GM21367 (cell line): ENCODE measurements at regions not wholly inside any gene's neighbourhood (a gene's known extent, or its start where the extent isn't known, plus 50 kb on each side); places are given as distances from the start of the nearest gene placed in this dataset.
A peak's percentile ranks its signal among the peaks of the same experiment; 100 is the strongest.

Source experiments
- ATAC-seq: cut with Tn5 transposase; IDR thresholded peaks from one replicate; pipeline ENCODE4 v1.9.1; 2021; ENCODE audit not compliant: unreplicated experiment

DNA sequence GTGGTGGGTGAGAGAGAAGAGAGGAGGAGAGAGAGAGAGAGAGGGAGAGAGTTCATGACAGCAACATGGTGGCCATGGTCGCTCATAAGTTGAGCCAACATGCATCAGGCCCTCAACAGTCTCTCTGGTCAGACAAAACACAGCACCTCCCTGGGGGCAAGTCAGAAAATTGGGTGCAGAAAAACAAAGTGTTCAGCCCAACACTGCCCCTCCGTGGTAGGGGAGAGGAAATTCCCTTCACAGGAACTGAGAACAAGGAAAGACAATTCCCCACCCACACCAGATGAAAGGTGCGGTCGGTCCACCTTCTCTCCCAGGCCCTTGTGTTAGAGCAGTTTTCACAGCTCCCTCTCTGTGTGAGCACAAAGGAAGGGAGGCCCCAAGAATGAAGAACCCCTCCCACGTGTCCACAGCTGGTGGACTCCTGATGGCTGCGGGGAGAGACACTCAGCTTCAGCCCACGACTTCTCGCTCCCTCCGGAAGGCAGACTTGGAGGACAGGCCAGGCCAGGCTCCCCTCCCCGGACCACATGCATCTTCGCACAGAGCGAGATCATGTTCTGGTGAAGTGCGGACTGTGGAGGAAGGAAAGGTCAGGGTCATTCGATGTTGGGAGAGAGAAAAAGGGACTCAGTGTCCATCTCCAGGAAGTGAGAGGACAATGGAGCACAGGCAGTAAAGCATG, 181.7 kb downstream of the ANAPC1 start:
- ATAC-seq: no peak

DNA sequence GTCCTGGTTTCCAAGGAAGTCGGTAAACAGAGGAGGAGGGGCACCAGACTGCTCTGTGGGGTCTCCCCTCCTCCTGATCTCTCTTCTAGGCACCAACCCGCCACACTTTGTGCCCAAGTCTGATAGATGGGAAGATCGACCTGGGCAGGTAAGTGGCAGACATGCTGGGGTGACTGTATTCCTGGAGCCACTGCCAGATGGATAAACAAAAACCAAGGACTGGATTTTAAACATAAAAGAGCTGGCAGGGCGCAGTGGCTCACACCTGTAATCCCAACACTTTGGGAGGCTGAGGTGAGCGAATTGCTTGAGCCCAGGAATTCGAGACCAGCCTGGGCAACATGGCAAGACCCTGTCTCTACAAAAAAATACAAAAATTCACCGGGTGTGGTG, 181.2 kb downstream of the ANAPC1 start:
- ATAC-seq: no peak

DNA sequence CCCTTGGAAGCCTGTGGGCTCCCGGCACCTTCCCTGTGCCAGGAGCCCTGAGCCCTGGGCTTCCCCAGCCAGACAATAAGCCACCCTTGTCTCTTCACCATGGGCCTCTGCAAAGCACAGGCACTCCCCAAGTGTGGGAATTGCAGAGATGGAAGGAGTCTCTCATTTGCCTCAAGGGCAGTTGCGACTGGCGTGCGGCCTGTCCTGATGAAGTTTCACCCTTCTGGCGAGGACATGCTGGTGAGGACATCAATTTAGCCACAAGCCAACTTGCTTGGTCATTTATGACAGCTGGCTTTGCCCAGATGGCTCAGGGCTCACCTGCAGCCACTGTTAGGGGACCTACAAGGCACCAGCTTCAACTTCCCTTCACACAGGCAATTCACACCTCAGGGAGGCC, 180.2 kb downstream of the ANAPC1 start:
- no peak for ATAC-seq

DNA sequence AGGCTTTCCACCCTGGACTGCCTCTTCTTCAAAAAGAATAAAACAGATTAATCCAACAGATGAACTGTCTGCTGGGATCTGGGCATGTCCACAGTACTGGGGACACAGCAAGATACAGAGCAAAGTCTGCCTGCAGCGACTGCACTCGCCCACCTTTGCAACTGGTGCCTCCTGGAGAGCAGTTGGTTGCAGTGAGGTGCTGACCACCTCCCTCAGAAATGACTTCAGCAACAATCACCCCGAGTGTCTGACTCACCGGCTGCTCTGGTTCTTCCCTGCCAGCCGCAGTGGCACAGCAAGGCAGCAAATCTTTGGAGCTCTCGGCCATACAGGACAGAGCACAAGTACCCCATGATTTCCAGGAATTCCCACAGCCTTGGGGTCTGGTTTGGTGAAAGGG, 179.7 kb downstream of the ANAPC1 start:
- no peak for ATAC-seq

- ATAC-seq: peak; percentile 36
Measured at GRCh38 chr2:111705239-111705638, 178.8 kb downstream of the ANAPC1 start.

GRCh38 chr2:111705711-111706336, 178.2 kb downstream of the ANAPC1 start:
- peak; percentile 68 for ATAC-seq

- ATAC-seq: peak; percentile 3
Measured at GRCh38 chr2:111706481-111707001, 177.5 kb downstream of the ANAPC1 start.

- ATAC-seq: no peak
Measured at GRCh38 chr2:111707700-111708099, 176.3 kb downstream of the ANAPC1 start.

- ATAC-seq: no peak
Measured at GRCh38 chr2:111708476-111709180, 175.4 kb downstream of the ANAPC1 start.

GRCh38 chr2:111709321-111709720, 174.7 kb downstream of the ANAPC1 start:
- no peak for ATAC-seq

DNA sequence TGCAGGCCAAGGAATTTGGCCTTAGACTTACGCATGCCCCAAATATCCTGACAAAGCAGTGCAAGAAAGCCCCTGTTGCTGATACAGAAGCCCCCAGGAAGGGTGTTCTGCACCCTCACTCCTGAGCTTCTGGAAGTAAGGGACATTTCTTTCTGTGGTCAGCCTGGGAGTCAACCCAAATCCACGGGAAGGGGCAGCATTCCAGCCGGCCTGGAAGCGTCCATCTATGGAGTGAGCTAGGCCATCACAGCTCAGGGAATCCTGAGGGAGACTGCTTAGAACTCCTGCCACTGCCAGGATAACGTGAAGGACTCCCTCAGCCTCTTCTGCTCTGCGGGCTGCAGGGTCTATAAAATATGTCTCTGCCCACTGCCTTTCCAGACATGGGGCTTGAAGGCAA, 173.9 kb downstream of the ANAPC1 start:
- no peak for ATAC-seq

DNA sequence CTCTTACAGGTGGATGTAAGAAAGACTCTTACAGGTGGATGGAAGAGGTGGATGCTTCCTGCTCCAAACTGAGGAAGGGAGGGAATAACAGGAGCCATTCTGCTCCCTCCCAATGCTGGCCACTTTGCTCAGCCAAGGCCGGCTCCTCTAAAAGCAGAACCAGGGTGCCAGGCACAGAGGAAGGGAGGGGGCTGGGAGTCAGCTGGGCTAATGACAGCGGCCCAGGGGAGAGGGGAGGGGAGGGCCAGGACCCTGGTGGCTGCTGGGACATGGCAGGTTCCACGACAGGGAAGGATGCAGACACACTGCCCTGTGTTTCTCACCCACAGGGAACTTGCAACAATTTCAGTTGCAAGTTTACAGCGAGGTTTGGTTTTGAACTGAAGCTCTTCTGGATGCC, 173.4 kb downstream of the ANAPC1 start:
- ATAC-seq: no peak

DNA sequence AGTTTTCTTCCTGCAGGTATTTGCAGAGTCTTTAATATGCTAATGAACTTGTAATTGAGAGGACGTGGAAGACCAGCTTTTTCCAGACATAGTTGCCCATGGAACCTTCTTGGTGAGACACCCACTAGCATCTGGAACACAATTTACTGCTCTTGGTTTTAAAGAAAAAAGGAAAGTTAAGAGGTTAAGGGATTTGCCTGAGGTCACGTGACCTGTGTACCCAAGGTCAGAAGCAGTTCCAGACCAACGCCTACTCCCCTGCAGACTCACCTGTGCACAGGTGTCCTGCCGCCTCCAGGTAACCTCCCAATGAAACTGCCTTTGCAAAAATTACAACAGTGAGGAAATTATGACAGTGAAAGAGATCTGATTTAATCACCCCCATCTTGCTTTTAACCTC, 172.7 kb downstream of the ANAPC1 start:
- no peak for ATAC-seq

- ATAC-seq: no peak
Measured at GRCh38 chr2:111712361-111712760, 171.6 kb downstream of the ANAPC1 start.

DNA sequence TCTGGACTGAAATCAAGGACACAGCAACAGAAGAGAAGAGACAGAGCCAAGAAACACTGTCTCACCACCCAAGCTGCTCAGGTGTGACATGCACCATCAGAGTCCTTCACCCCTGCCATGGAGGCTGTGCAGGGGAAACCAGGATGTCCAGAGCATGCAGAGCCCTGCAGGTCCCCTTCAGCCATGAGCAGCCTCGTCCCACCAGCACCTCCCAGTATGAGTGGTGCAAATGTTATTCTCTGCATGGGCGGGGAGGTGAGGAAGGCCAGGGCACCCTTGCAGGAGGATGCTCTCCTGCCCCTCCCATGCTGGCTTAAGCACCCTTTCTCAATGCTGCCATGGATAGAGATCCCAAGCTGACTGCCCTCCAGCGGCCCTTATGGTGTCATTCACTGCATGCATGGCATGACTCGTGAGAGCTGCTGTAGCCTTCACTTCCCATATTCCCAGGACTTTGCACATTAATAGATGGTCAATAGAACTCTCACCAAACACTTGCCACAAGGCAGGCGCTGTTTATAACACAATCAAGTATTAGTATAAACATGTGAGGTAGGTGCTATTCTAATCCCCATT, 171.0 kb downstream of the ANAPC1 start:
- no peak for ATAC-seq

DNA sequence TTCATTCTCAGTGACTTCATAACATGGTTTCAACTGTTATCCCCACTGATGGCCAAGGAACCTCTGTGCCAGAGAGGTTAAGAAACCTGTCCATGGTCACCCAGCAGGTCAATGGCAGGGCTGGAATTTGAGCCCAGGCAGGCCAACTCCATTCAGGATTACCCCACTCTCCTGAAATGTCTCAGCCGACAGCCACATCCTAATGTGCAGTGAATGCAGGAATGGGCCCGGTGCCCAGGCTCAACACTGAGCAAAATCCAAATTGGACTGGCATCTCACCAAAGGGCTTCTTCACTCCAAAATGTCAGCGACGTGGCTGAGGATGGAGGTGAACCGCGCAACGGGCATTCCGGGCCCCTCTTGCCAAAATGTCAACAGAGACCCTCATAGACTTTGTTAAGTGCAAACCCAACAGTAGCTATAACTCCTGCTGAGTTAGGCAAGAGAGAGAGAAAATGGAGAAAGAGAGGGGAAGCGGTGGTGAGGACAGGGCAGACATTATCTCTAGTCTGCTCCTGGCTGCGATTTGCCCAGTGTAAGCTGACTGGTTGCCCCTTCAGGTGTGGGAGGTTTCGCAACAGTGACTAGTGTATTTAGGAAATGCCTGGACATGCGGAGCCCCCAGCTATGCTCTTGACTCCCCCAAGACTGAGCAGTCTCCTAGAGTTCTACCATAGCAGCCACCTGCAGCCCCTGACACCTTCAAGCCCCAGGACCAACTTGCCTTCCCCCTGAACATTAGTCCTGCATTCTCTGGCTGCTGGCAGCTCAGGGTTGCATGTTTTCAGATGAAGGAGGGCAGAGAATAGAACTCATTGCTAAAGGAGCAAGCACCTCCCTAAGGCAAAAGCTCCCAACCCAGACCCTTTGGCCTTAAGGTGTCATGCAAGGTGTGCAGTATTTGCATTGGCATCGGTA, 167.7 kb downstream of the ANAPC1 start:
- no peak for ATAC-seq

DNA sequence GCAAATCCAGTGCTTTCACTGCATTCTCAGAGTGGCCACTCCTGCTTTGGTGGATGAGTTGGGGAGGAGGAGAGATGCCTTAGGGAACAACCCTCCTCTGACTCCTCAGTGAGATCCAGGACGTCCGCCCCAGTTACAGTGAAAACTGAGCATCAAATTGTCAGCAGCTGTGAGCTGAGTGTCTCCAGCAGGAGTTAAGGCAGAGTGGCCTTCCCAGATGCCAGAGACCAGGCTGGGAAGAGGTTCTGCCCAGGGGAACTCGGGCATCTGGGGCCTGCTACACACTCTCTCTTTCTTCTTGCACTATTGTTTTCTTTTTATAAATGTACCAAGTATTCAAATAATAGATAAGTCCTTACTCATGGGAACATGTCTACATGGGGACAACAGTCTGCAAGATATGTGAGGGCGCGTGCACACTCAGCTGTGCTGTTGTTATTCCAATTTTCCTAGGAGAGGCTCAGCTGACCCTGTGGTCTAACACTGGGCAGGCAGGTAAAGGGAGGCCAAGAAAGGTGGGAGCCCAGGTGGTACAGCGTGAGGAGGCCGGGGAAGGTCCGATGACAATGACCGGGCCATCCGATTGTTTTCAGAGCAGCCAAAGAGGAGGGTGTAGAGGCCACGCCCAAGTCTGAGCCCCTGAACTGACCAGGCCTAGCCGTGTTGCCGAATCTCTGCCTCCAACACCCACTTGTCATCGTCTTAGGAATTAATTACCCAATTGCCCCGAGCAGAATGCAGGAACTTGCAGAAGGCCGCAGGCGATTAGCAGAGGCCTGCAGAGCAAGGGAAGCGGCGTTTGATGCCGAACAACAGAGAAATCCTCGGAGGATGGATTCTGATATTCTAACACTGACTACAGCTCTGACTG, 166.9 kb downstream of the ANAPC1 start:
- no peak for ATAC-seq
